Mesendoderm (in vitro differentiated cells): ENCODE measurements at regions not wholly inside any gene's neighbourhood (a gene's known extent, or its start where the extent isn't known, plus 50 kb on each side); places are given as distances from the start of the nearest gene placed in this dataset.
"Not testable (repeated sequence)": the region's sequence is repeated elsewhere in the genome, so short reads cannot be mapped to it uniquely, and the experiment has no call there.

Experiments
- DNase-seq: peaks from one replicate; pipeline ENCODE4 v3.0.0; 2013
- H2AK5ac ChIP-seq: 2 replicates; pipeline ENCODE4 v1.6.1; 2013; ENCODE audit warnings: low read length, inconsistent platforms
- H2BK120ac ChIP-seq: 2 replicates; pipeline ENCODE4 v1.6.1; 2013; ENCODE audit warnings: low read depth, mild to moderate bottlenecking, low read length, moderate library complexity, mixed read lengths
- H2BK15ac ChIP-seq: replicated peaks from 2 replicates; pipeline ENCODE4 v1.6.1; 2013; ENCODE audit warnings: low read depth, mild to moderate bottlenecking, moderate library complexity
- H2BK5ac ChIP-seq: 2 replicates; pipeline ENCODE4 v1.6.1; 2013; ENCODE audit warnings: low read length, inconsistent platforms
- H3K18ac ChIP-seq: 2 replicates; pipeline ENCODE4 v1.6.1; 2013; ENCODE audit warnings: mild to moderate bottlenecking, low read length, mixed read lengths
- H3K23ac ChIP-seq: one replicate; pipeline ENCODE4 v1.6.1; 2013; ENCODE audit warnings: low read length
- H3K27ac ChIP-seq: 2 replicates; pipeline ENCODE4 v1.5.1; 2013; ENCODE audit warnings: low read depth, mild to moderate bottlenecking, inconsistent platforms, low read length, moderate library complexity
- H3K27me3 ChIP-seq: 2 replicates; pipeline ENCODE4 v1.6.1; 2013; ENCODE audit warnings: low read length, control low read depth, mild to moderate bottlenecking, inconsistent platforms; ENCODE audit not compliant: insufficient read depth, poor library complexity
- H3K36me3 ChIP-seq: 2 replicates; pipeline ENCODE4 v1.6.1; 2013; ENCODE audit warnings: low read length, inconsistent platforms; ENCODE audit not compliant: control insufficient read depth, insufficient read depth
- H3K4ac ChIP-seq: one replicate; pipeline ENCODE4 v1.6.1; 2013; ENCODE audit warnings: low read depth, mild to moderate bottlenecking, low read length, moderate library complexity
- H3K4me1 ChIP-seq: 2 replicates; pipeline ENCODE4 v1.6.1; 2013; ENCODE audit warnings: low read depth, low read length, inconsistent platforms; ENCODE audit not compliant: control insufficient read depth
- H3K4me2 ChIP-seq: 2 replicates; pipeline ENCODE4 v1.6.1; 2013; ENCODE audit warnings: low read length
- H3K4me3 ChIP-seq: 2 replicates; pipeline ENCODE4 v1.5.1; 2013; ENCODE audit warnings: mild to moderate bottlenecking, low read length
- H3K56ac ChIP-seq: one replicate; pipeline ENCODE4 v1.6.1; 2013; ENCODE audit warnings: low read length
- H3K79me1 ChIP-seq: 2 replicates; pipeline ENCODE4 v1.6.1; 2013; ENCODE audit warnings: low read length, inconsistent platforms
- H3K79me2 ChIP-seq: 2 replicates; pipeline ENCODE4 v1.6.1; 2013; ENCODE audit warnings: mild to moderate bottlenecking, low read length; ENCODE audit not compliant: control insufficient read depth, insufficient read depth
- H3K9ac ChIP-seq: 2 replicates; pipeline ENCODE4 v1.6.1; 2013; ENCODE audit warnings: low read length, inconsistent platforms
- H4K5ac ChIP-seq: one replicate; pipeline ENCODE4 v1.6.1; 2013; ENCODE audit warnings: low read length
- H4K8ac ChIP-seq: one replicate; pipeline ENCODE4 v1.6.1; 2013; ENCODE audit warnings: low read depth, mild to moderate bottlenecking, control low read depth, low read length, moderate library complexity
- WGBS: extraction: QIAGEN DNeasy Blood & Tissue Kit; methylation state at CpG from one replicate; pipeline ENCODE4 v1.1.7; 2013; ENCODE audit warnings: low lambda C conversion rate, missing lambda C conversion rate; ENCODE audit not compliant: insufficient coverage; ENCODE audit errors: extremely low coverage; 5-methylcytosine and 5-hydroxymethylcytosine counted together

GRCh38 chr4:66556651-66557278 lies 886.5 kb upstream of the EPHA5 start:
- no CpG with 5 or more reads among the region's 10 CpGs for WGBS
- no peak overlapping the region for H3K56ac ChIP-seq
- no peaks in the 10 kb centered on the region for H3K27me3 ChIP-seq
- no peak overlapping the region for H4K5ac ChIP-seq
- H4K8ac ChIP-seq, result no peak overlapping the region
- H3K79me1 ChIP-seq, result no peaks in the 10 kb centered on the region
- no peak overlapping the region for H3K27ac ChIP-seq
- H3K79me2 ChIP-seq, result no peaks in the 10 kb centered on the region
- H3K9ac ChIP-seq, result no peak overlapping the region
- no peak overlapping the region for H2BK5ac ChIP-seq
- H2AK5ac ChIP-seq, result no peak overlapping the region
- H2BK15ac ChIP-seq, result no peak overlapping the region
- no peak overlapping the region for H3K4ac ChIP-seq
- no peak overlapping the region for H3K4me3 ChIP-seq
- H3K36me3 ChIP-seq, result no peaks in the 10 kb centered on the region
- DNase-seq, result peak; percentile 49
- no peaks in the 10 kb centered on the region for H3K4me1 ChIP-seq
- no peak overlapping the region for H2BK120ac ChIP-seq
- no peak overlapping the region for H3K4me2 ChIP-seq
- H3K23ac ChIP-seq, result no peak overlapping the region
- H3K18ac ChIP-seq, result no peak overlapping the region

- Histone ChIP-seq H4K8ac (no peak overlapping the region), H3K18ac (no peak overlapping the region), H3K27me3 (no peaks in the 10 kb centered on the region), H3K4me2 (no peak overlapping the region), H2BK15ac (no peak overlapping the region), H2BK5ac (no peak overlapping the region), H3K79me2 (no peaks in the 10 kb centered on the region), H3K4me1 (no peaks in the 10 kb centered on the region), H3K4ac (no peak overlapping the region), H2BK120ac (no peak overlapping the region), H3K23ac (no peak overlapping the region), H3K9ac (no peak overlapping the region), H2AK5ac (no peak overlapping the region), H3K4me3 (no peak overlapping the region), H3K36me3 (no peaks in the 10 kb centered on the region), H3K56ac (no peak overlapping the region), H3K27ac (no peak overlapping the region), H4K5ac (no peak overlapping the region), H3K79me1 (no peaks in the 10 kb centered on the region)
- no peak for DNase-seq
- no CpG with 5 or more reads among the region's 2 CpGs for WGBS
Measured at GRCh38 chr4:66555301-66555700, 885.0 kb upstream of the EPHA5 start.

- H3K79me2 ChIP-seq, result no peaks in the 10 kb centered on the region
- no peaks in the 10 kb centered on the region for H3K4me1 ChIP-seq
- no CpG with 5 or more reads among the region's 2 CpGs for WGBS
- H3K56ac ChIP-seq, result no peak overlapping the region
- no peak overlapping the region for H2BK120ac ChIP-seq
- H3K79me1 ChIP-seq, result no peaks in the 10 kb centered on the region
- H3K36me3 ChIP-seq, result no peaks in the 10 kb centered on the region
- no peak for DNase-seq
- no peak overlapping the region for H2BK5ac ChIP-seq
- no peak overlapping the region for H3K9ac ChIP-seq
- no peak overlapping the region for H4K8ac ChIP-seq
- H2AK5ac ChIP-seq, result no peak overlapping the region
- no peak overlapping the region for H3K18ac ChIP-seq
- no peak overlapping the region for H4K5ac ChIP-seq
- no peak overlapping the region for H3K4me2 ChIP-seq
- H2BK15ac ChIP-seq, result no peak overlapping the region
- H3K27me3 ChIP-seq, result no peaks in the 10 kb centered on the region
- no peak overlapping the region for H3K4ac ChIP-seq
- H3K23ac ChIP-seq, result no peak overlapping the region
- no peak overlapping the region for H3K27ac ChIP-seq
- no peak overlapping the region for H3K4me3 ChIP-seq
Measured at GRCh38 chr4:66554826-66555225, 884.5 kb upstream of the EPHA5 start.

GRCh38 chr4:66545301-66545700 lies 875.0 kb upstream of the EPHA5 start:
- H3K4me1 ChIP-seq, H3K18ac ChIP-seq, H3K79me1 ChIP-seq, H3K36me3 ChIP-seq, H3K4me2 ChIP-seq, H2BK120ac ChIP-seq, H4K5ac ChIP-seq, H3K4ac ChIP-seq, H3K27ac ChIP-seq, H3K27me3 ChIP-seq, H3K23ac ChIP-seq, H3K4me3 ChIP-seq, H2BK5ac ChIP-seq, H4K8ac ChIP-seq, H2AK5ac ChIP-seq, H3K79me2 ChIP-seq, H3K56ac ChIP-seq, H2BK15ac ChIP-seq, DNase-seq, H3K9ac ChIP-seq: not testable (repeated sequence)
- no CpG with 5 or more reads among the region's 11 CpGs for WGBS

- no peaks in the 10 kb centered on the region for H3K79me1 ChIP-seq
- H3K4me2 ChIP-seq, result no peak overlapping the region
- no peak overlapping the region for H3K4me3 ChIP-seq
- no peak overlapping the region for H3K56ac ChIP-seq
- no peaks in the 10 kb centered on the region for H3K79me2 ChIP-seq
- H3K36me3 ChIP-seq, result no peaks in the 10 kb centered on the region
- H3K23ac ChIP-seq, result no peak overlapping the region
- no peak overlapping the region for H2BK5ac ChIP-seq
- H2BK120ac ChIP-seq, result no peak overlapping the region
- no peak for DNase-seq
- no peak overlapping the region for H3K18ac ChIP-seq
- H3K4ac ChIP-seq, result no peak overlapping the region
- H3K4me1 ChIP-seq, result no peaks in the 10 kb centered on the region
- no peak overlapping the region for H3K9ac ChIP-seq
- H2AK5ac ChIP-seq, result no peak overlapping the region
- no peak overlapping the region for H3K27ac ChIP-seq
- no peaks in the 10 kb centered on the region for H3K27me3 ChIP-seq
- no peak overlapping the region for H4K5ac ChIP-seq
- WGBS, result no CpG with 5 or more reads among the region's 2 CpGs
- H2BK15ac ChIP-seq, result no peak overlapping the region
- H4K8ac ChIP-seq, result no peak overlapping the region
Measured at GRCh38 chr4:66544281-66544680, 874.0 kb upstream of the EPHA5 start.

GRCh38 chr4:66539745-66540144 lies 869.5 kb upstream of the EPHA5 start:
- Histone ChIP-seq H2BK15ac (no peak overlapping the region), H2BK5ac (no peak overlapping the region), H3K27me3 (no peaks in the 10 kb centered on the region), H3K79me1 (no peaks in the 10 kb centered on the region), H3K4me2 (no peak overlapping the region), H2AK5ac (no peak overlapping the region), H3K18ac (no peak overlapping the region), H3K4me3 (no peak overlapping the region), H3K4me1 (no peaks in the 10 kb centered on the region), H3K36me3 (no peaks in the 10 kb centered on the region), H3K9ac (no peak overlapping the region), H4K5ac (no peak overlapping the region), H3K56ac (no peak overlapping the region), H3K27ac (no peak overlapping the region), H3K4ac (no peak overlapping the region), H4K8ac (no peak overlapping the region), H3K23ac (no peak overlapping the region), H2BK120ac (no peak overlapping the region), H3K79me2 (no peaks in the 10 kb centered on the region)
- WGBS, result 100% methylated on average over 1 of the region's 4 CpGs
- DNase-seq, result no peak
